NCI-H69 (cell line): ENCODE measurements at regions not wholly inside any gene's neighbourhood (a gene's known extent, or its start where the extent isn't known, plus 50 kb on each side); places are given as distances from the start of the nearest gene placed in this dataset.
"Not testable (repeated sequence)": the region's sequence is repeated elsewhere in the genome, so short reads cannot be mapped to it uniquely, and the experiment has no call there.

Experiments used
- DNase-seq: peaks from one replicate; lab custom pipeline; 2025; lab: John Stamatoyannopoulos, UW

GRCh38 chr5:136458481-136458880 is 93.1 kb upstream of the TRPC7 start:
- DNase-seq: no peak

- DNase-seq: peak; percentile 55
These were observed 92.2 kb upstream of the TRPC7 start for GRCh38 chr5:136457390-136458013.

- DNase-seq: no peak
These were observed 90.1 kb upstream of the TRPC7 start for GRCh38 chr5:136455409-136455808.

- no peak for DNase-seq
These were observed 88.8 kb upstream of the TRPC7 start for GRCh38 chr5:136453986-136454758.

- DNase-seq: no peak
These were observed 87.9 kb upstream of the TRPC7 start for GRCh38 chr5:136453199-136453598.

- DNase-seq: not testable (repeated sequence)
These were observed 82.2 kb upstream of the TRPC7 start for GRCh38 chr5:136447576-136447975.

- peak; percentile 3 for DNase-seq
These were observed 81.2 kb upstream of the TRPC7 start for GRCh38 chr5:136446565-136446964.

GRCh38 chr5:136444099-136444498 is 78.8 kb upstream of the TRPC7 start:
- not testable (repeated sequence) for DNase-seq

- DNase-seq: no peak
These were observed 74.0 kb upstream of the TRPC7 start for GRCh38 chr5:136439367-136439766.

- DNase-seq: no peak
These were observed 70.7 kb upstream of the TRPC7 start for GRCh38 chr5:136435946-136436543.

- no peak for DNase-seq
These were observed 69.5 kb upstream of the TRPC7 start for GRCh38 chr5:136434795-136435194.

- DNase-seq: no peak
These were observed 67.4 kb upstream of the TRPC7 start for GRCh38 chr5:136432705-136433104.

GRCh38 chr5:136430081-136430480 is 64.7 kb upstream of the TRPC7 start:
- DNase-seq: no peak

- peak; percentile 4 for DNase-seq
These were observed 62.1 kb upstream of the TRPC7 start for GRCh38 chr5:136427426-136427825.

- no peak for DNase-seq
These were observed 60.6 kb upstream of the TRPC7 start for GRCh38 chr5:136425921-136426320.

GRCh38 chr5:136424835-136425584 is 59.7 kb upstream of the TRPC7 start:
- peak; percentile 71 for DNase-seq

- DNase-seq: no peak
These were observed 58.7 kb upstream of the TRPC7 start for GRCh38 chr5:136423944-136424606.

- peak; percentile 79 for DNase-seq
These were observed 55.0 kb upstream of the TRPC7 start for GRCh38 chr5:136420168-136420898.

GRCh38 chr5:136418301-136418700 is 53.0 kb upstream of the TRPC7 start:
- DNase-seq: no peak
